GM19099 (cell line): ENCODE measurements at regions not wholly inside any gene's neighbourhood (a gene's known extent, or its start where the extent isn't known, plus 50 kb on each side); places are given as distances from the start of the nearest gene placed in this dataset.

ENCODE experiments used
- POLR2A ChIP-seq: IDR thresholded peaks from 3 replicates; pipeline ENCODE4 v1.6.1; 2011; ENCODE audit warnings: low read depth; ENCODE audit not compliant: insufficient read length; ENCODE audit errors: extremely low read depth

GRCh38 chr1:82830690-82831380, 1030.1 kb downstream of the ADGRL2 start:
- no peak for TF ChIP-seq POLR2A

- TF ChIP-seq POLR2A, result no peak
Measured at GRCh38 chr1:82829527-82829926, 1028.8 kb downstream of the ADGRL2 start.

- TF ChIP-seq POLR2A, result no peak
Measured at GRCh38 chr1:82823876-82824275, 1023.1 kb downstream of the ADGRL2 start.

- no peak for TF ChIP-seq POLR2A
Measured at GRCh38 chr1:82820816-82821215, 1020.1 kb downstream of the ADGRL2 start.

GRCh38 chr1:82819234-82819633, 1018.5 kb downstream of the ADGRL2 start:
- no peak for TF ChIP-seq POLR2A

GRCh38 chr1:82818586-82818985, 1017.9 kb downstream of the ADGRL2 start:
- TF ChIP-seq POLR2A, result no peak

GRCh38 chr1:82813386-82813785, 1012.7 kb downstream of the ADGRL2 start:
- TF ChIP-seq POLR2A, result no peak

- no peak for TF ChIP-seq POLR2A
Measured at GRCh38 chr1:82810601-82811000, 1009.9 kb downstream of the ADGRL2 start.

- no peak for TF ChIP-seq POLR2A
Measured at GRCh38 chr1:82807563-82807962, 1006.8 kb downstream of the ADGRL2 start.

- no peak for TF ChIP-seq POLR2A
Measured at GRCh38 chr1:82806133-82806532, 1005.4 kb downstream of the ADGRL2 start.

GRCh38 chr1:82801176-82801575, 1000.4 kb downstream of the ADGRL2 start:
- no peak for TF ChIP-seq POLR2A

- no peak for TF ChIP-seq POLR2A
Measured at GRCh38 chr1:82800721-82801120, 1000.0 kb downstream of the ADGRL2 start.

- no peak for TF ChIP-seq POLR2A
Measured at GRCh38 chr1:82799261-82799660, 998.5 kb downstream of the ADGRL2 start.

- TF ChIP-seq POLR2A, result no peak
Measured at GRCh38 chr1:82795508-82796149, 994.9 kb downstream of the ADGRL2 start.

GRCh38 chr1:82792151-82792550, 991.4 kb downstream of the ADGRL2 start:
- no peak for TF ChIP-seq POLR2A

- no peak for TF ChIP-seq POLR2A
Measured at GRCh38 chr1:82790556-82790955, 989.8 kb downstream of the ADGRL2 start.
